GM21423 (cell line): ENCODE measurements at regions not wholly inside any gene's neighbourhood (a gene's known extent, or its start where the extent isn't known, plus 50 kb on each side); places are given as distances from the start of the nearest gene placed in this dataset.
"Not testable (repeated sequence)": the region's sequence is repeated elsewhere in the genome, so short reads cannot be mapped to it uniquely, and the experiment has no call there.

Experiments
- ATAC-seq: cut with Tn5 transposase; IDR thresholded peaks from one replicate; pipeline ENCODE4 v1.9.1; 2021; ENCODE audit warnings: mild to moderate bottlenecking, moderate library complexity; ENCODE audit not compliant: unreplicated experiment

DNA sequence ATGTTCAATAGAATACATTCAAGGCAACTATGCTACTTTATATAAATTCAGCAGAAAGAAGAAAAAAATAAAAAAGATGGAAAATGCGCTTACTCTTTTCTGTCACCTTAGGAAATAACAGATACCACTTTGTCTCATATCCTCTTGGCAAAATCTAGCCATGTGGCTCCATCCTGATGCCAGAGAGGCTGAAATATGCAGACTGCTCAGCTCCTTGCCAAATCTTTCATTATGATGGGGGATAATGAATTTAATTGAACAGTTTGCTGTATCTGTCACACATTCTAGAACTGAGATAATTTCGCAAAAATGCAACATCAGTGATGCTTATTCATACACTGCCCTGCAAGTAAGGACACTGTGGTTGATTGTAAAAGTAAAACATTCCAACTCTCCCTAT is 1081.5 kb downstream of the PLOD2 start:
- ATAC-seq: no peak

DNA sequence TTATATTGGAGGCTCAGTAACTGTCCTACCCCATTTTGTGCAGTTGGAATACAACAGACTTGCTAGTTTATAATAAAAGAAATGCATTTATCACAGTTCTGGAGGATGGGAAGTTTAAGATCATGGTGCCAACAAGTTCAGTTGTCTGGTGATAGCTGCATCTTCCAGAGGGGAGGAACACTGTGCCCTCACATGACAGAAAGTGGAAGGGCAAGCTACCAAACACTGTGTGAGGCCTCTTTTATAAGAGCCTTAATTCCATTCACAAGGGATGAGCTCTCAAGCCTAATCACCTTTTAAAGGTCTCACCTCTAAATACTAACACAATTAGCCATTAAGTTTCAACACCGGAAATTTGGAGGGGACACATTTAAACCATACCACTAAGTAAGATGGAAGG is 1073.9 kb downstream of the PLOD2 start:
- ATAC-seq: no peak

DNA sequence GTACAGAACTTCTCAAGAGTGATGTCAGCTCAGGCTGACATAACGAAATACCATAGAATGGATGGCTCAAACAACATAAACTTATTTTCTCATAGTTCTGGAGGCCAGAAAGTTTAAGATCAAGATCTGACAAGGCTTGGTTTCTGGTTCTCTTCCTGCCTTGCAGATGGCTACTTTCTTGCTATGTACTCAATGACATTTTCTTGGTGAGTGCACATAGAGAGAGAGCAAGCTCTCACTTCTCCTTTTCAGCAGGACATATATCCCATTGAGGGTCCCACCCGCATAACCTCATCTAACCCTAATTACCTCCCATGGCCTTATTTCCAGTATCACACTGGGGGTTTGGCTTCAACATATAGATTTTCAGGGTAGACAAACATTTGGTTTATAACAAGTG is 1072.1 kb downstream of the PLOD2 start:
- ATAC-seq: peak; percentile 96

DNA sequence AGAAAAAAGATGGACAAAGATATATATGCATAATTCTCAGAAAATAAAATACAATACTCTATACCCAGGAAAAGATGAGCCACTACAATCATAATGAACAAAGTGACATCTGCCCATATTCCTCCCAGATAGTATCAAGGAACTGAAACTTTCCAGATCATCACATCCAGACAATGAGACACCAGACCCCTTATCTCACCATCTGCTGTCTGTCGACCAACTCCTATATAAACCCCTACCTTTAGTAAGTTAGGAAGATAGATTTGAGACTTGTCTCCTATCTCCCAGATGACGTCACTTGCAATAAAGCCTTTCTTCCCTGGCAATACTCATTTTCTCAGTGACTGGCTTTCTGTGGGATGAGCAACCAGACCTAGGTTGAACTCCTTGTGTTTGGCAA is 1071.6 kb downstream of the PLOD2 start:
- ATAC-seq: peak; percentile 13

DNA sequence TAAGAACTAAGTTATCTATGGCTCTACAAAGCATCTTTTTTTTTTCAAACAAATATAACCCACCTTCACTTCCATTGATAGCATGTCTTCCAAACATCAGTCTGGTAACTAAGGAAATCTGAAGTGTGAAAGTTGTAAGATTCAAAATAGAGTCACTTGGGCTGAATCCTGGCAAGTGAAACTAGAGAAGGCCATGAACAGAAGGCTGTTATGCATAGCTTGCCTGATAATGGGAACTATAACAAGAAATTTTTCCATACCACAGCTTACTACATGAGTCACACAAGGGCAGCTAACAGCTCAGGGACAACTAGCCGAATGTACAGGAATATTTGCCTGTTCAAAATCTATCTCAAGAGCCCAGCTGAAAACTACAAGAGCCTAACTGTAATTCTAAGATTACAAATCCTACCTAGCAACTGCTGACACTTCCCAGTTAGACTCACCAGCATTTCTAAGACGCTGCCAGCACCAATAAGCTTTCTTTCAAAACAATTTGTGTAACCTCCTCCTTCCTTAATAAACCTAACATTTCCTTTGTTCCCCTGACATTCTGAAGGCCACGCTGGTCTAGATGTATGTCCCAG is 1066.5 kb downstream of the PLOD2 start:
- ATAC-seq: peak; percentile 93

DNA sequence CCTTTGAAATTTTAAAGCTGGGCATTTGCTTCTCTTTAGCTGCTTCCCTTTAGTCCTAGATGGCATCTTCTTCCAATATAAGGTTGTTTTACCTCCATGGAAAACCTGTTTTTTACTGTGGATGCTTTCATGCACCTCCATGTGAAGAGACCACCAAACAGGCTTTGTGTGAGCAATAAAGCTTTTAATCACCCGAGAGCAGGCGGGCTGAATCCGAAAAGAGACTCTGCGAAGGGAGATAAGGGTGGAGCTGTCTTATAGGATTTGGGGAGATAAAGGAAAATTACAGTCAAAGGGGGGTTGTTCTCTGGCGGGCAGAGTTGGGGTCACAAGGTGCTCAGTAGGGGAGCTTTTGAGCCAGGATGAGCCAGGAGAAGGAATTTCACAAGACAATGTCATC is 1049.8 kb downstream of the PLOD2 start:
- ATAC-seq: not testable (repeated sequence)

DNA sequence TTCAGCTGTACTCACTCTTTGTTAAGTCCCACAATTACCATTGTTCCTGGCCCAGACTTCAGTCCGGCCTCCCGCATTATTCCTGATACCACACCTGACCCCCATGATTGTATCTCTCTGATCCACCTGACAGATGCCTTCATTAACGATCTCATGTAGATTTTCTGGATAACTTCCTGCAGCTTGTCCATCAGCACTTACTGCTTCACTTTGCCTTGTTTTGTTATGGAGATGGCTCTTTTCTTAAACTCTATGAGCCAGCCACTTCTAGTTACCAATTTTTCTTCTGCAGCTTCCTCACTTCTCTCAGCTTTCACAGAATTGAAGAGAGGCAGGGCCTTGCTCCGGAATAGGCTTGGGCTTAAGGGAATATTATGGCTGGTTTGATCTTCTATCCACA is 1044.2 kb downstream of the PLOD2 start:
- no peak for ATAC-seq

DNA sequence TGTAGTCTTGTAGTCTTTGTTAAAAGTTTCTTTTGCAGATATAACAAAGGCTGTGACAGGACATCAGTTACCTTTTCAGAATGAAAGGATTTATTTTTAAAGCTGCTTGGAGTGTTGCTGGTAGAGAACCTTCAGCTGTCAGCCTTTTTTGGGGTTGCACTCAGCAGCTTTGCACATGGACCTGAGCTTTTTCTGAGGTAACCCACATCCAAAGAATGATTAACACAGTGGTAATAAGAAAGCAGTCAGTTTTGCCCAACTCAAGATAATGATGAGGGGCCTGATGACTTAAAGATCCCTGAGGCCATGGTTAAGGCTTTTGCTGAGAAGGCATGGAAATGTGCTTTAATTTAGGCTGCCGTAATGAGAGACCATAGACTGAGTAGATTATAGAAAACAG is 1042.7 kb downstream of the PLOD2 start:
- peak; percentile 93 for ATAC-seq

DNA sequence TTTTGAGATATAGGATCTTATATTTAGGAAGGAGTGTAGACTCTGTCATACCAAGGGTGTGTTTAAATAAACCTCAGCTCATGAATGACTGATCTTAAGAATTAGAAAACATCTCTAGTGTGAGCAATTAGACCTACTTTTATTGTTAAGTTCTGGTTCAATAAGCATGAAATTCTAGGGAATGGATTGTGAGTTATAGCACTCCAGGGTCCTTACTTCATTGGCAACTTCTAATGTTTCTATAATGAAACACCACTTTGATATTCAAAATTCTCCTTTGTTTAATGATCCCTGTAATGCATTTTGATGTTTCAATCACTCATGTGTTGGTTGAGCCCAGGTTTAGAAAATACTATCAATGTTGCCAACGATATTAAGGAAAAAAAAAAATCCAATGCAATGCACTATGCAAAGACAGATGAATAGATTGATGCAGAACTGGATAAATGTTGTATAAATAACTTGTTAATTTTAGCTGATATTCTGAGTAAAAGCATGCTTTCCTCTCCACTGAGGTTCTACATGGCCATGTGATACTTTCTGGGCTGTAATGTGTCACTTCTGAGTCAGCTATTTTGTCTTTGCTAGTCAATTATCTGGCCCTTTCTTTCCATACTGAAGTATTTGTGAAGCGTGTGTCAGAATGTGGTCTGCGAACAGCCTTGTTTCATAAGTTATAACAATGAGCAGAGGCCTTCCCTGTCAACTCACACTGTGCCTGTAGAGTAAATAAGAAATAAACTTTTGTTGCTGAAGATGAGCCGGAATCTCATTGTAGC is 1035.9 kb downstream of the PLOD2 start:
- no peak for ATAC-seq

DNA sequence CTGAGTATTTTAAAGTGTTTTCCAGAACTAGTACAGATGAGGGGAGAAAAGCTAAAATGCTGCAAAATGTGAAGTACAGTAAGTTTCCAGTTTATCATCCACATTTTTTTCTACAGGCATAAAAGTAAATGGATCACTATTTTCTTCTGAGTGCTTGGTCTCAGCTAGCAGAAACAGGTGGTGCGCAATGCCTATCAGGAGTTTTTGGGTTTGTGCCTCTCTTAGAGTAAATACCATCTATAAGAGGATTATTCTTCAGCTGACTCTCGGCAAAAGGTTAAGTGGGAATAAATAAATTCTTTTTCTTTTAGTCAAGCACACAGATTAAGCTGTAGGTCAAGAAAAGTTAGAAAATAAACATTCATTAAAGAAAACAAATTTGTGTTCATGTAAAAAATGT is 1027.7 kb downstream of the PLOD2 start:
- ATAC-seq: no peak

DNA sequence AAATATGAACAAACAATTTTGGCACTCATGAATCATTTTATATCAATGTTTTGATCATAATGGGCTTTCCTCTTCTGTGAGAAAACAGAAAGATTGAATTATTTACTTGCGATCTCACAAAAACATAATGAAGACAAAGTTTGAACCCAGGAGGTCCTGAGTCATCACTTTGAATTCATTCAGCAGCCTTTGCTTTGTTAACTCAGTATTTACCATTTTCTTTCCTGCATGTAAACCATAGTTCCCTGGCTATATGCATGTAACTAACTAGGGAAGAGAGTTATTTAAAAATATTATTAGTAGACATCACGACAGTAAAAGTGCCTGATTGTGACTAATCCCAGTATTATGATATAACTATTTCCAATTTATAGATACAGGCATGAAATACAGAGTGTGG is 1026.2 kb downstream of the PLOD2 start:
- ATAC-seq: no peak

DNA sequence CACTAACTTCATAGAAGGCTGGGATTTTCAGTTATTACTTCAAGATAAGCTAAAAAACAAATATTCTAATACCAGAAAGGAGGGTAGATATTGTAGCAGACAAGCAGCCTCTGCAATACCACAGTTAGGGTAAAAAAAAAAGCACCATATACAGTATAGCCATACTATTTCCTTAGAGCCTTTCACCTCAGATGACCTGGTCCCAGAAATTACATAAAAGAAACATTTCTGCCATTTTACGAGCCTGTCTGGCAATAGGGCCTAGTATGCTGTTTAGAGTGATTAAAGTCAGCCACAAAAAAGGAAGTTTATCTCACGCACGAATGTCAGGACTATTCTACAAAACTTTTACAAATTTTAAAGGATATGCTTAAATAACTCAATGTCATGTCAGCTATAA is 1016.6 kb downstream of the PLOD2 start:
- ATAC-seq: no peak

DNA sequence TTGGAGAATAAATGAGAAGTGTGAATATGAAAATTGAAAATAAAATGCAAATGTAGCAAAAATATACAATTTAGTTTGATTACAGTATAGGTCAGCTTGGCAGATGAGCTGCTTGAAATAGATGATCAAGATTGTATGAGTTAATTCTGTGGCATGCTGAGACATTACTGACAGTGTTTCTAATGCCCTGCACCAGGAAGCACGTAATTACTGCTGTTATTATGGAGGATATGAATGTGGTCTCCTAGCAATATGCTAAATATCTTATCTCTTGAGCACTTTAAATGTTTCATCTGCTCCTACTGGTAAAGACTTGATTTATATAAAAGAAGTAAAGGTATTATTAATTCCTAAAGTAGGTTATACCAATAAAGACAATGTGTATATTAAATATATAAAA is 1015.5 kb downstream of the PLOD2 start:
- no peak for ATAC-seq

DNA sequence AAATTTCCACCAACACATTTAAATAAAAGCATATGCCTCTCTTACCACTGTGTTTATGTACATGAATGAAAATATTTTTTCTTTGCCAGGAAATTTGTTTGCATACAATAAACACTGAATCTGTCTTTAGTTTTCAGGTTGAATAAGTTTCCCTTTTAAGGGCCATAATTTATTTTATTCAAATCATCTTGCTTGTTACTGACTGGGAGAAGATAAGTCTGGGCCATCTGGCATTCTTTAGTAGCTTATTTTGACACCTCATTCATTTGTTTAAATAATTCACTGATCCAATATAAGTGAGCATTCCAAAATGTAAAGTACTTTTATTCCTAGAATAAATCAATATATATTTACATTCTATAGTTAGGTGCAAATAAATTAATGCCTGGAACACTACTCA is 1001.3 kb downstream of the PLOD2 start:
- no peak for ATAC-seq

DNA sequence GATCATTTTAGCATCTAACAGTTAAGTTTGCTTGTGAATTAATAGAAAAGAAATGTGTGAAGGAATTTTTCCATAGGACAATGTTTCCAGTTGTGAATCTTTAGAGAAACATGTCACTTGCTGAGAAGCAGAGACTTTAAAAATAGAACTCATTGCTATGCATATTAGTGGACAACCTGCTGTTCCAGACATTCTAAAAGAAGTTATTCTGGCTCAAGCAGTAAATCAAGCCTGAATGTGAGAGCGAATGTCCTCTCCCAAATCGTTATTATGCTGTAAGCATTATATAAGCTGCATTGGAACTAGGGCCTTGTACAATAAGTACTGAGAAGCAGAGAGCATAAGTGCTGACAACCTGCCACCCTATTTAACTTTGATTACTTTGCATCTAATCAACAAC is 990.9 kb downstream of the PLOD2 start:
- ATAC-seq: no peak

DNA sequence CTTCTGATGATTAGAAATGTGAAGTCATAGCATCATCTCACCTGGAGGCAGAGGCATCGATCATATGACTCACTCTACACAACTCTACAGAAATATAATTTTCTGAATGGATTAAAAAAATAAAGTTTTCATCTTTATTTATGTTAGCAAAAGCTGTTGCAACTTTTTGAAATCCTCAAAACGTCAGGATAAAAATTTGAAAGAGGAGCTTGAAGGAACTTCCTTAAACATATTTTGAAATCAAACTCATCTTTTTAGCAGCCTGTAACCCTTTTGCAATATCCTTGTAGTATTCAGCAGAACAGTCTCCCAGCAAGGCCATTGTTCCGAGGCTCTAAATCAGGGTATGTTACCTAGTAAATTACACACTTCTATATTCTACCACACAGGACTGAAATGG is 985.4 kb downstream of the PLOD2 start:
- no peak for ATAC-seq

DNA sequence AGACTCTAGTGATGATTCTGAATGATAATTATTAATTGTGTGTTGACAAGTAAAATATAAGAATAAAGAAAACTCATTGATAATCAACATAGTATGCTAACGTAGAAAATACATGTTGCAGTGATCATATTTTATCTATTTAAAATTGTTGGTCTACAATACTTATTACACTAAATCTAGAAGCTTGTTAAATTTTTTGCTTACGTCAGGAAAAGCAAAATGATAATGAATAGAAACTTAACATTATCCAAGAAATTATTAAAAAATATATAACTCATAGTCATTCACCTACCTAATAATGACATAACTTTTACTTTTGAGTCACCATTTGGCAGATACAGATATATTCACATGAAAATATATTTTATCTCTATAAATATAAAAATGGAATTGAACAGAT is 984.1 kb downstream of the PLOD2 start:
- ATAC-seq: no peak

DNA sequence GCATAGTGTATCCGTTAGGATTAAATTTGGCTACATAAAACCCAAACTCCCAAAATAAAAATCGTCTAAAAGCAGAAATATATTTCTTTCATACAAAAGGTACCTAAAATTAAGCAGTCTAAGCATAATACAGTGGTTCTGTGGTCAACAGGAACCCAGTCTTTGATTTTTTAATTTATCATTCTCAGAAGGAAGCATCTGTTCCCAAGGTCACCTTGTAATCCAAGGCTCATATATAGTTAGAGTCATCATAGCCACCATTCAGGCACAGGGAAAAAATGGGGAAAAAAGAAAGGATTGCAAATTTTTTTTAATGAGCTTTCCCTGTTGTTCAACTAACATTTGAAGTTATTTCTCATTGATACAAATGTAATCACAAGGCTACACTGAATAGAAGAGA is 983.2 kb downstream of the PLOD2 start:
- no peak for ATAC-seq

DNA sequence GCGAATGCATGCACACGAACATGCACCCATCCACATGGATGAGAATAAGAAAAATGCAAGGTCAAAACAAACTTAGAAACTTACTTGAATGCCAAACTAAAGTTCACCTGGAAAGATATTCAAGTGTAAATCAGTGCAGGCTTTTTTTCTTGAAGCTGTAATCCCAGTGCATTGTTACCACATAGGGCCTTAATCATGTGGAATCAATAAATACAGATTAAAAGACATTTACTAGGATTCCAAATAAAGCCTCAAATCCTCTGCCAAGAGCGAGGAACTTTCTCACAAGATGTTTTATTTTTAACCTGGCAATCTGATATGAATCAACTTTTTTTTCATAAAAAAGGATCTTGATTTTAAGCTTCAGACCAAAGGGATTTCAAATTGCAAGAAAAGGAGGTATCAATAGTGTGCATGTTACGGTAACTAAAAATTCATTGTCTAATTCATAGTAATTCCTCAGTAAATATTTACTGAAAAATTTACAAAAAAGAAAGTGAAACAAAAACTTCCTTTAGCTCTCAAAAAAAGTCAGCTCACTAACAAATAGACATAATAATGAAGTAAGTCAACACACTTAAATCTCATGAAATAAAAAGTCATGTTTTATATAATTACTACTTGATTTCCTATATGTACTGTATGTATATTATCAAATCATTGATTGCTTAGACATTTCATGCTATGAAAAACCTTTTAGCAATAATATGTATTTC is 978.6 kb downstream of the PLOD2 start:
- no peak for ATAC-seq

DNA sequence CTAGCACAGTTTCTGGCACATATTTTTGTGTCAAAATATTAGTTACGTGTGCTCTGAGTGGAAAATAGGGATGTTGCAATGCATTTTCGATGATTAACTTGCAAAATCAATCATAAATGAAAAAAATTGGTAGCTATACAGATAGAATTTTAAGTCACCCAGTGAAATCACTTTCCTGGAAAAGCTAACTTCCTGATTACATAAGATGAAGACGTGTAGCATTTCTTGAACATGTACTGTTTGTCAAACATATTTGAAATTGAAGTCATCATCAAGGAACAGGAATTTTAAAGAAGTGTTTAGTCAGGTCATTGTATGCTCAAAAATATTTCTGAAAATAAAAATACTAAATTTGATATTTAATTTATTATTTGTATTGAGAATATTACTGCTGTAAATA is 977.7 kb downstream of the PLOD2 start:
- no peak for ATAC-seq

DNA sequence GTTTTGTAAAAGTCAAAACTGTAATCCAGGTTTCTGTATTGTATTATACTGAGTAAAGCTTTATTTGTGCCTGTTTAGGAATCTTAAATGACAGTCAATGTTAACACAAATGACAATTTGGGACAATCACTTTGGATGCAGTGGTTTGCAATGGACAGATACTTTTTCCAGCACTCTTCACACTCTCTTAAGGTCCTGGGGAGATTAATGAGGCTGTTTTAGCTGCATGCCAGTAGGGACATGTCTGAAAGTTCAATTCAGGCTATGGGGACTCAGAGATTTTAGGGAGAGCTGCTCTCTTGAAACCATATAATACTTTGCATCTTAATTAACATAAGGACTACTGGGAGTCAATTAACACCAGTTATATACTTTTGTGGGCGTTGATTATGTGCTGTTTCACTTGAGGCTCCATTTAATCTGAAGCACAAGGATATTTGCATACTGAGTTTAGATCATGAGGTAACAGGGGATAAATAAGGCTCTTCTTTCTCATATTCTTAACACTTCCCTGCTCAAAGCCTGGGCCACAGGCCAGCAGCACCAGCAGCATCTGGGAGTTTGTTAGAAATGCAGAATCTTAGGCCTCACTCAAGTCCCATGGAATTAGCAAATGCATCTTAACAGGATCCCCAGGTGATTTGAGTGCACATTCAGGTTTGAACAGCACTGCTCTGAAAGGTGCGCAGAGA is 972.8 kb downstream of the PLOD2 start:
- ATAC-seq: no peak

DNA sequence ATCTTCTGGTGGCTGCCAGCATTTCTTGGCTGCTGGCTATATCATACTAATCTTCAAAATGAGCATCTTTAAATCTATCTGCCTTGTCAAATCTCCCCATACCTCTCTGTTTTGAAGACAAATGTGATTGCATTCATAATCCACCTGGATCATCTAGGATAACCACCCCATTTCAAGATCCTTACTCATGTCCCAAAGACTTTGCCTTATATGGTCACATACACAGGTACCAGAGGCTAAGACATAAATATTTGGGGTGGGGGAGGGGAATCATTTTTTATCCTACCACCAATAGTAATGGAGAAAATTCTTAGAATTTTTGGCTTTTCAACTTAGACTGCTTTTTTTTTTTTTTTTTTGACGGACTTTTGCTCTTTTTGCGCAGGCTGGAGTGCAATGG is 970.8 kb downstream of the PLOD2 start:
- ATAC-seq: no peak
